ENCODE measurements at regions not wholly inside any gene's neighbourhood (a gene's known extent, or its start where the extent isn't known, plus 50 kb on each side); places are given as distances from the start of the nearest gene placed in this dataset.
"Not testable (repeated sequence)": the region's sequence is repeated elsewhere in the genome, so short reads cannot be mapped to it uniquely, and the experiment has no call there.

DNA sequence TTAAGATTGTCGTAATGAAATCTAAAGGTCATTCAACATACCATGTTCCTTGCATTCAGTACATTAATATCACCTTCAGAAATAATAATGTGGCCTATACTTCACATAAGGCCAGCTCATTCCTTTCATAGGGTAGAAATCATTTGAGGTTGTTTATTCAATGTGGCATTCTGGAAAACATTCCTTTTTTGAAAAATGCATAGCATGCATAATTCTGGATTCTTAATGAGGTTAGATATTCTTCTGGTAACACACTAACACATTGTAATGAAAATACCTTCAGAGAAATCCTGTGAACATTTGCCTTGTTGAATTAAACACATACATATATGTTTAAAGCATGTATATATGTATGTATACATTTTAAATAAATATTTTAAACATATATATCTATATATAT, 204.6 kb upstream of the KCNH7 start:
- Mint-ChIP-seq H3K4me3 (no peak overlapping the region), H3K36me3 (ENCODE audit: low read depth) (no peaks in the 10 kb centered on the region), H3K27me3 (ENCODE audit: insufficient read depth) (peaks cover 2% of the 10 kb centered on the region), H3K4me1 (ENCODE audit: low read depth) (no peaks in the 10 kb centered on the region), H3K9me3 (no peaks in the 10 kb centered on the region), H3K27ac (no peak overlapping the region)
- intact Hi-C loops (cut with micrococcal nuclease): no loop called here
- DNase-seq (ENCODE audit: low spot score): no peak

DNA sequence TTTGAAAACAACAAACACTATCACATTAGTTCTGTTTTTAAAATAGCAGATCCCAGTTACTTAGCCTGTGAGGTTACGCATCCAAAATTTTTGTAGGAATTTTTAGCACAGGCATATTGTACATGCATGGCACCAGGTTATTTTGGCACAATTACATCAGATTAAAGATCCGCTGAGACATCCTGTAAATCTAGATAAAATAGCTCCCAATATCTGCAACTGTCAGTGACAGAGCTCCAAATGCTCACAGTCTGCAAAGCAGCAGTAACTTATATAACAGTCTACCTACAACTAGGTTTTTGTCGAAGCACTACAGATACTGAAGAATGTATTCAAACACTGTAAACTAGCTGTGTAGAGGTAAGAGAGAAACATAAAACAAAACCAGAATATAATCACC, 200.7 kb upstream of the KCNH7 start:
- H3K4me3 Mint-ChIP-seq: no peak overlapping the region
- no peaks in the 10 kb centered on the region for H3K9me3 Mint-ChIP-seq
- no peak overlapping the region for H3K27ac Mint-ChIP-seq
- no peaks in the 10 kb centered on the region for H3K4me1 Mint-ChIP-seq (ENCODE audit: low read depth)
- intact Hi-C loops (cut with micrococcal nuclease): no loop called here
- no peaks in the 10 kb centered on the region for H3K36me3 Mint-ChIP-seq (ENCODE audit: low read depth)
- DNase-seq (ENCODE audit: low spot score): no peak
- peaks cover 2% of the 10 kb centered on the region for H3K27me3 Mint-ChIP-seq (ENCODE audit: insufficient read depth)

DNA sequence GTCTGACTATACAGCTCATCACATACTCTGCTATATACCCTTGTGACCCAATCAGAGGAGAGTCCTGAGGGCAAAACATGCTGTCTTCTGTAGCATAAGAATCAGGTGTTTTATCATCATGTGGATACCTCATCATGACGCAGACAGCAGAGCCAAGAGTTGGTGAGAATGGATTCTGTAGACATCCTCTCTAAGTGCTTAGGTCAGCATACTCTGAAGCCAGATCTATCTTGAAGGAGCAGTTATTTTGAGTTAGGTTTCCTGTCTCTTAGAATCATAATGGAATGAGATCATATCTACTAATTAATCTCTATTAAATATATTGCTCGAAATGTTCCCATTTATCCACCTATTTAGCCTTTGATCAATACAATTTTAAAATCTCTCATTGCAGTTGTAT, 190.2 kb upstream of the KCNH7 start:
- Mint-ChIP-seq H3K9me3 (no peaks in the 10 kb centered on the region), H3K4me1 (ENCODE audit: low read depth) (no peaks in the 10 kb centered on the region)
- intact Hi-C loops (cut with micrococcal nuclease): no loop called here

DNA sequence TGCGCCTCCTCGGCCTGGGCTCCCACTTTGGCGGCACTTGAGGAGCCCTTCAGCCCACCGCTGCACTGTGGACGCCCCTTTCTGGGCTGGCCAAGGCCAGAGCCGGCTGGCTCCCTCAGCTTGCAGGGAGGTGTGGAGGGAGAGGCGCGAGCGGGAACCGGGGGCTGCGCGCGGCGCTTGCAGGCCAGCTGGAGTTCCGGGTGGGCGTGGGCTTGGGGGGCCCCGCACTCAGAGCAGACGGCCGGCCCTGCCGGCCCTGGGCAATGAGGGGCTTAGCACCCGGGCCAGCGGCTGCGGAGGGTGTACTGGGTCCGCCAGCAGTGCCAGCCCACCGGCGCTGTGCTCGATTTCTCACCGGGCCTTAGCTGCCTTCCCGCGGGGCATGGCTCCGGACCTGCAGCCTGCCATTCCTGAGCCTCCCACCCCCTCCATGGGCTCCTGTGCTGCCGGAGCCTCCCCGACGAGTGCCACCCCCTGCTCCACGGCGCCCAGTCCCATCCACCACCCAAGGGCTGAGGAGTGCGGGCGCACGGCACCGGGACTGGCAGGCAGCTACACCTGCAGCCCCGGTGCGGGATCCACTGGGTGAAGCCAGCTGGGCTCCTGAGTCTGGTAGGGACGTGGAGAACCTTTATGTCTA, 187.7 kb upstream of the KCNH7 start:
- H3K27me3 Mint-ChIP-seq (ENCODE audit: insufficient read depth); intact Hi-C loops (cut with micrococcal nuclease); DNase-seq (ENCODE audit: low spot score); H3K36me3 Mint-ChIP-seq (ENCODE audit: low read depth); H3K4me1 Mint-ChIP-seq (ENCODE audit: low read depth); H3K27ac Mint-ChIP-seq; H3K4me3 Mint-ChIP-seq; H3K9me3 Mint-ChIP-seq: not testable (repeated sequence)

More for the DNA sequence above, 190.2 kb upstream of the KCNH7 start:
- DNase-seq (ENCODE audit: low spot score): no peak
- Mint-ChIP-seq H3K27ac (no peak overlapping the region), H3K36me3 (ENCODE audit: low read depth) (no peaks in the 10 kb centered on the region), H3K27me3 (ENCODE audit: insufficient read depth) (no peaks in the 10 kb centered on the region), H3K4me3 (no peak overlapping the region)

DNA sequence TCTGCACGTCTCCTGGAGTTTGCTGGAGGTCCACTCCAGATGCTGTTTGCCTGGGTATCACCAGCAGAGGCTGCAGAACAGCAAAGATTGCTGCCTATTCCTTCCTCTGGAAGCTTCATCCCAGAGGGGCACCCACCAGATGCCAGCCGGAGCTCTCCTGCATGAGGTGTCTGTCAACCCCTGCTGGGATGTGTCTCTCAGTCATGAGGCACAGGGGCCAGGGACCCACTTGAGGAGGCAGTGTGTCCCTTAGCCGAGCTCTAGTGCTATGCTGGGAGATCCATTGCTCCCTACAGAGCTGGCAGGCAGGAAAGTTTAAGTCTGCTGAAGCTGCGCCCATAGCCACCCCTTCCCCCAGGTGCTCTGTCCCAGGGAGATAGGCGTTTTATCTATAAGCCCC, 178.3 kb upstream of the KCNH7 start:
- H3K27me3 Mint-ChIP-seq (ENCODE audit: insufficient read depth); DNase-seq (ENCODE audit: low spot score); H3K27ac Mint-ChIP-seq; H3K4me1 Mint-ChIP-seq (ENCODE audit: low read depth); H3K4me3 Mint-ChIP-seq; H3K36me3 Mint-ChIP-seq (ENCODE audit: low read depth); H3K9me3 Mint-ChIP-seq; intact Hi-C loops (cut with micrococcal nuclease): not testable (repeated sequence)

DNA sequence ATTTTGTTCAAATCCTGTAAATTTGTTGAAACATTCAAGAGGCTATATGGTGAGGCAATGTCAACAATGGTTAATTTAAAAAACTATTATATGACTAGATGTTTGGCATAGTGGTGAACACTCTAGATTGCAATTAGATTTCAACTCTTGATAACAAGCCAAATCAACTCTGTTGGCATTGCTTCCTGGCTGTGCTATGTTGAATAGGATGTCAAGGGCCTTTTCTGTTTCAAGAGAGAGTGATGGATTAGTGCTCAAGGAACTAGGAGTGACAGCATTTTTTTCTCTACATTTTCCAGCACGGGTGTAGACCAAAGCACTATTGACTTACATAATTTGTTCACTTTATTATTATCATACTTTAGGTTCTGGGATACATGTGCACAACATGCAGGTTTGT, 172.4 kb upstream of the KCNH7 start:
- peaks cover 11% of the 10 kb centered on the region for H3K9me3 Mint-ChIP-seq
- H3K27ac Mint-ChIP-seq: no peak overlapping the region
- H3K4me1 Mint-ChIP-seq (ENCODE audit: low read depth): no peaks in the 10 kb centered on the region
- no peak overlapping the region for H3K4me3 Mint-ChIP-seq
- DNase-seq (ENCODE audit: low spot score): no peak
- H3K27me3 Mint-ChIP-seq (ENCODE audit: insufficient read depth): no peaks in the 10 kb centered on the region
- intact Hi-C loops (cut with micrococcal nuclease): no loop called here
- no peaks in the 10 kb centered on the region for H3K36me3 Mint-ChIP-seq (ENCODE audit: low read depth)

DNA sequence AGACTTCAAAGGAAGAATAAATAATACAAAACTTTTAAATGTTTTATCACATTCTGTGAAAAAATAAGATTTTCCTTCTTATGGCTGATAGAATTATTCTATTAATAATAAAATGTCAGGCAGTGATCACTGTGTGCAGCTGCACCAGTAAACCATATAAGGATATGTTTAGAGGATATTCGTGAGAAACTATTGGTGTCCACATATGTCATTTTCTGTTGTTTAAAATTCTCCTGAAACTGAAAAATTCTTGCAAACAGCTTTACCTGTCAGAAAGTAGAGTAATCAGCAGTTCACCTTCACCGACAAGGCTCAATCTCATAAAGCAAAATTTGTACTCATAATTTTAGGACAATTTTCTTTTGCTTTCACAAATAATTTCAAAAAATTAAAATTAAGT, 170.1 kb upstream of the KCNH7 start:
- no peak overlapping the region for H3K4me3 Mint-ChIP-seq

DNA sequence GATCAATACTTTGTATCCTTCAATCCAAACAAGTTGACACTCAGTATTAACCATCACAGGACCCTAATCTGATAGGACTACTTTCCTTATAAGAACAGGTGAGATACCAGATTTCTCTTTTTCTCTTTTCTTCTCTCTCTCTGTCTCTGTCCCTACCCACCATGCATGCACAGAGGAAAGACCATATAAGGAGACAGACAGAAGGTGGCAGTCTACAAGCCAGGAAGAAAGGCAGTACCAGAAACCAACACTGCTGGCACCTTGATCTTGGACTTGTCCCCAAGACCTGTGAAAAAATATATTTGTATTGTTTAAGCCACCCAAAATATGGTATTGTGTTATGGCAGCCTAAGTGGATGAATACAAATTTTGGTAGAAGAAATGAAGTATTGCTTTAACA, 156.2 kb upstream of the KCNH7 start:
- no peak overlapping the region for H3K4me3 Mint-ChIP-seq
- H3K27me3 Mint-ChIP-seq (ENCODE audit: insufficient read depth): no peaks in the 10 kb centered on the region
- H3K9me3 Mint-ChIP-seq: no peaks in the 10 kb centered on the region
- DNase-seq (ENCODE audit: low spot score): no peak
- intact Hi-C loops (cut with micrococcal nuclease): no loop called here
- H3K36me3 Mint-ChIP-seq (ENCODE audit: low read depth): no peaks in the 10 kb centered on the region
- H3K27ac Mint-ChIP-seq: no peak overlapping the region
- no peaks in the 10 kb centered on the region for H3K4me1 Mint-ChIP-seq (ENCODE audit: low read depth)

More for the DNA sequence above, 170.1 kb upstream of the KCNH7 start:
- Mint-ChIP-seq H3K27ac (no peak overlapping the region), H3K27me3 (ENCODE audit: insufficient read depth) (no peaks in the 10 kb centered on the region), H3K9me3 (peaks cover 6% of the 10 kb centered on the region), H3K4me1 (ENCODE audit: low read depth) (no peaks in the 10 kb centered on the region), H3K36me3 (ENCODE audit: low read depth) (no peaks in the 10 kb centered on the region)
- DNase-seq (ENCODE audit: low spot score): no peak
- intact Hi-C loops (cut with micrococcal nuclease): no loop called here

DNA sequence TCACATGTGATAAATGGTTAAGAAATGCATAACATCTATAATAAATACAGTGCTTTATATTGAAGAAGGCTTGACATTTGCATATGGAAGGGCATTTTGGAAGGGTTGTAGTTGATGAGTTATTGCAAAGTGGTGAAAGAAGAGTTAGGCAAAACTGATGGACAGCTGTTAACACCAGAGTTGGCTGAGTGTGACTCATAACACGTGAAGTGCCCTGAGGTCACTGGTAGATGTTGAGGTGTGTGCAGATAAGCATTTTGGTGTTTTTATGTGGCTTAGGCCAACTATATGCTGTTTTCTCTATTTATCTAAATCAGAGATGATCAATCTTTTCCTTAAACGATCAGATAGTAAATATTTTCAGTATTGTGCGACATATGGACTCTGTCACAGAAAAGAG, 154.3 kb upstream of the KCNH7 start:
- Mint-ChIP-seq H3K4me1 (ENCODE audit: low read depth) (no peaks in the 10 kb centered on the region), H3K27me3 (ENCODE audit: insufficient read depth) (no peaks in the 10 kb centered on the region), H3K9me3 (no peaks in the 10 kb centered on the region), H3K36me3 (ENCODE audit: low read depth) (no peaks in the 10 kb centered on the region), H3K27ac (no peak overlapping the region), H3K4me3 (no peak overlapping the region)
- intact Hi-C loops (cut with micrococcal nuclease): no loop called here
- DNase-seq (ENCODE audit: low spot score): no peak

DNA sequence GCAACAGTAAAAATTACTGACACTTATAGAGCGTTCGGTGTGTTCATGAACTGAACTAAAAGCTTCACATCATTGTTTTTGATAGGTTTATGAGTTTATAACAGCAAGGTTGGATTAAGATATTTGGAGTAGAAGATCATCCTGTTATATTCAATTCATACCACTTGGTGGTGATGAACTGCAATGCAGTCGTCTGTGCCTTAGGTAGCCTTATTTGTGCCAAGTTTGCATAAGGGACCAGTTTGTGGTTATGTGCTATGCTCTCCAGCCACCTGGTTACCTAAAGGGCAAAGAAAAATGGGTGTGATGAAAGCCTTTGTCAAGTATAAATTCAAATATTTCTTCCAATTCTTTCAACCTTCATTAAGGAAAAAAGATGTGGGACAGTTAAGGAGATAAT, 150.9 kb upstream of the KCNH7 start:
- no peak for DNase-seq (ENCODE audit: low spot score)
- no peaks in the 10 kb centered on the region for H3K9me3 Mint-ChIP-seq
- intact Hi-C loops (cut with micrococcal nuclease): no loop called here
- H3K27me3 Mint-ChIP-seq (ENCODE audit: insufficient read depth): no peaks in the 10 kb centered on the region
- no peaks in the 10 kb centered on the region for H3K4me1 Mint-ChIP-seq (ENCODE audit: low read depth)
- H3K36me3 Mint-ChIP-seq (ENCODE audit: low read depth): no peaks in the 10 kb centered on the region
- H3K4me3 Mint-ChIP-seq: no peak overlapping the region
- no peak overlapping the region for H3K27ac Mint-ChIP-seq

DNA sequence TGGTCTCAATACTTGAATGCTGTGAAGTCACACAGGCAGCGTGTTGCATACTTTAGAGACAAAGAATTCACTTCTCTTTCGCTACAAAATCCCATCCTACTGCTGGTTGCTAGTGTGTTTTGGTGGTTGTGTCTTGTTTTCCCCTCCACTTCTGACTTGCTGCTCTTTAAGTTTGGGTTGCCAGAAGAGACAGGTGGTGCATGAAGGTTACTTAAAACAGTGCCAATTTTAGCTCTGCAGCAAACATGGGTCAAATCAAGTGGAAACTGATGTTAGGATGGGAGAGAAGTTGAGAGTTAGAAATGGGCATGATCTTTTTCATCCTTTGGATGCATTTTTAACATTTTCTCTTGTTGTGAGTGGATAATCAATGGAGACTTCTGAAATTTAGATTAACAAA, 136.2 kb upstream of the KCNH7 start:
- Mint-ChIP-seq H3K36me3 (ENCODE audit: low read depth) (no peaks in the 10 kb centered on the region), H3K27ac (no peak overlapping the region), H3K9me3 (no peaks in the 10 kb centered on the region), H3K4me3 (no peak overlapping the region), H3K27me3 (ENCODE audit: insufficient read depth) (no peaks in the 10 kb centered on the region), H3K4me1 (ENCODE audit: low read depth) (no peaks in the 10 kb centered on the region)
- intact Hi-C loops (cut with micrococcal nuclease): no loop called here
- no peak for DNase-seq (ENCODE audit: low spot score)

DNA sequence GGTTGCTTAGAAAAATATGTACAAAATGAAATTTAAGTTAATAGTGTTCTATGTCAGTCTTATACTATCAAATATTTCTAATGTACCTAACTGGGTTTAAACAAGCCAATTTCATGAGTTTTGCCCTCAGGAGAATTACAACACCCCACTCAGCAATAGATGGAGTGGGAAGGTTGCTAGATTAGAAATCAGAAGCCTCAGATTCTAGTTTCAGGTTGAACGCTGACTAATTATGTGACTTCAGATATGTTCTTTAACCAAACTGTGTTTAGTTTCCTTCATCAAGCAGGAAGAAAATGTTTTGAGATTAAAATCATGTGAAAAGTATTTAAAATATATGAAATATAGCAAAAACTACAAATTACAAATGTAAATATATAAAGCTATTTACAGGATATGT, 133.8 kb upstream of the KCNH7 start:
- H3K4me1 Mint-ChIP-seq (ENCODE audit: low read depth): no peaks in the 10 kb centered on the region
- DNase-seq (ENCODE audit: low spot score): no peak
- H3K36me3 Mint-ChIP-seq (ENCODE audit: low read depth): no peaks in the 10 kb centered on the region
- H3K27me3 Mint-ChIP-seq (ENCODE audit: insufficient read depth): no peaks in the 10 kb centered on the region
- no peaks in the 10 kb centered on the region for H3K9me3 Mint-ChIP-seq
- no peak overlapping the region for H3K27ac Mint-ChIP-seq
- no peak overlapping the region for H3K4me3 Mint-ChIP-seq
- intact Hi-C loops (cut with micrococcal nuclease): no loop called here

DNA sequence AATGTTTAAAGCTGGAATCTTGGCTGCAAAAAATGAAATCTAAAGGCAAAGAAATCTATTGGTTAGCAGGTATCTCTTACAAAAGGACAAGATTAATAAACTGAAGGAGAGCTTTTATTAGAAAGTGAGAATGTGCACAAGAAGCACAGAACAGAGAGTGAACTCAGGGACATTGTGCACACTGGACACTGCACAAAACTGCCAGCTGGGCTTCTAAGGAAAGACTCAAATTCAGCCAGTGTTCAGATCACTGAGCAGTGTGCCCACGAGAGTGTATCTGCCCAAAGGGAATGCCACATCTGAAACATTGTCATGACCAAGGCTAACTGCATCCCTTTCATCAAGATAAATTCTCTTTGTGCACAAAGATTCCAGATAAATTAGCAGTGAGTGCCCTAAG, 129.7 kb upstream of the KCNH7 start:
- DNase-seq (ENCODE audit: low spot score): no peak
- intact Hi-C loops (cut with micrococcal nuclease): no loop called here
- no peak overlapping the region for H3K27ac Mint-ChIP-seq
- H3K9me3 Mint-ChIP-seq: no peaks in the 10 kb centered on the region
- no peaks in the 10 kb centered on the region for H3K36me3 Mint-ChIP-seq (ENCODE audit: low read depth)
- H3K4me3 Mint-ChIP-seq: no peak overlapping the region
- H3K4me1 Mint-ChIP-seq (ENCODE audit: low read depth): no peaks in the 10 kb centered on the region
- H3K27me3 Mint-ChIP-seq (ENCODE audit: insufficient read depth): no peaks in the 10 kb centered on the region

DNA sequence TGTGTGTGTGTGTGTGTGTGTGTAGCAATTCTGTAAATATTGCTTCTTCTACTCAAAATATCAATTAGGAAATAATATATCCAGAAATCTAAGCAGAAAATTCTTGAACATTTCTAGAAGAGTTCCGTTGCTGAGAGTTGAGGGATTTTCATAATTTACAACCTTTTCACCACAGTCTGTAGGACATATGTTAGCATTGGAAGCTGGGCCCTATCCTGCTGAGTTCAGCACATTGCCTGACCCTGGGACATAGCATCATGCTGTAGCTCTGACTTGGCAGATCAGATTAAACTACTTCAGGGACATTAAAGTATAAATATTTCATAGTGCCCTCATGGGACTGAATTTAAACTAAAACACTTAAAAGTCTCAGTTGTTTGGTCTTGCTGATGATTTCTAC, 129.2 kb upstream of the KCNH7 start:
- no peaks in the 10 kb centered on the region for H3K27me3 Mint-ChIP-seq (ENCODE audit: insufficient read depth)
- no peak for DNase-seq (ENCODE audit: low spot score)
- no peaks in the 10 kb centered on the region for H3K9me3 Mint-ChIP-seq
- intact Hi-C loops (cut with micrococcal nuclease): no loop called here
- no peaks in the 10 kb centered on the region for H3K4me1 Mint-ChIP-seq (ENCODE audit: low read depth)
- H3K36me3 Mint-ChIP-seq (ENCODE audit: low read depth): no peaks in the 10 kb centered on the region
- no peak overlapping the region for H3K27ac Mint-ChIP-seq
- H3K4me3 Mint-ChIP-seq: no peak overlapping the region
